Right kidney (tissue), 1 donor: ENCODE measurements at regions not wholly inside any gene's neighbourhood (a gene's known extent, or its start where the extent isn't known, plus 50 kb on each side); places are given as distances from the start of the nearest gene placed in this dataset.
"Not testable (repeated sequence)": the region's sequence is repeated elsewhere in the genome, so short reads cannot be mapped to it uniquely, and the experiment has no call there.

Experiments used
- DNase-seq: peaks from one replicate; pipeline ENCODE4 v3.0.0-alpha.2; 2016

DNA sequence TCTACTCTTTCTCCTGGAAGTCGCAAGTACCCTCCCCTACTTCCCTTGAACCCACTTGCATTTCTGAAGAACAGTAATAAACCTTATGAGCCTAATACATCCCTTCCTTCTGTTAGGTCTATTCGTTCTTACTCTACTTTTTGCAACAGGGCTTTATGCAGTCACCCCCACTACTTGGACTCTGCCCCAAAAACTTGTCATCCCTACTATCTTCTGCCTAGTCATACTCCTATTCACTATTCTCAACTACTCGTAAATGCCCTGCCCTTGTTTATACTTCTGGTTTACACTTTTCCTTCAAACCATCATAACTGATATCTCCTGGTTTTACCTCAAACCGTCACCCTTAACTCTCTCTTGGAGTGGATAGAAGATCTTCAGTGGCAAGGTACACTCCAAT, 55.2 kb upstream of the SLIT2 start:
- DNase-seq: no peak

DNA sequence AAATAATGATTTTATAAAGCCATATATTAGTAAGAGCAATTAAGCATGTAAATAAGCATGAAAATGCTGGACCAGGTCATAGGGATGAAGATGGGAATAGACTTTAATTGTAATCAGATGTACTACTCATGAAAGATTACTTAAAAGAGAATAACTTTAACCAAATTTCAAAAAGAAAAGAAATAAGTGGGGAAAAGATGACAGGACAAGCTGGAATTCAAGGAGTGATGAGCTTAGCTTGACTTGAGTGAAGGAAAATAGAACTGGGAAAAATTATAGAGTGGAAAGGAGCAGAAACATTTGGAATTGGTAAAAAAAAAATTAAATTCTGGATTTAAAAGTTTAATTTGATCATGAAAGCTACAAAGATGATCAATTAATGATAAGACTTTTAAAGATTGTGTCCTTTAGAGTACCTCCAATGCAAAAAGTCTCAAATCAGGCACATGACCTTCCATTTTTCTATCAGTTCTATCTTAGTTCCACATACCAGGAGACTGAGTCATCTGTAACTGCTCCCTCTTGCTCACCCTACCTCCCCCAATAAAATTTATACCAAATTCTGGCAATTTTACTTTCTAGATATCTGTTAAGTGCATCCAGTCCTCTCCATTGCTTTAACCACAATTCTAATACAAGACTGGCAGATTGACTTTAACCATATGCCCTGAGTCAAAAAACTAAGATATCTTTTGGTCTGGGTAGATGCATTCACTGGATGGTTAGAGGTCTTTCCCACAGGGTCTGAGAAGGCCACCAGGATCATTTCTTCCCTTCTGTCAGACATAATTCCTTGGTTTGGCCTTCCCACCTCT, 56.4 kb upstream of the SLIT2 start:
- DNase-seq: no peak

DNA sequence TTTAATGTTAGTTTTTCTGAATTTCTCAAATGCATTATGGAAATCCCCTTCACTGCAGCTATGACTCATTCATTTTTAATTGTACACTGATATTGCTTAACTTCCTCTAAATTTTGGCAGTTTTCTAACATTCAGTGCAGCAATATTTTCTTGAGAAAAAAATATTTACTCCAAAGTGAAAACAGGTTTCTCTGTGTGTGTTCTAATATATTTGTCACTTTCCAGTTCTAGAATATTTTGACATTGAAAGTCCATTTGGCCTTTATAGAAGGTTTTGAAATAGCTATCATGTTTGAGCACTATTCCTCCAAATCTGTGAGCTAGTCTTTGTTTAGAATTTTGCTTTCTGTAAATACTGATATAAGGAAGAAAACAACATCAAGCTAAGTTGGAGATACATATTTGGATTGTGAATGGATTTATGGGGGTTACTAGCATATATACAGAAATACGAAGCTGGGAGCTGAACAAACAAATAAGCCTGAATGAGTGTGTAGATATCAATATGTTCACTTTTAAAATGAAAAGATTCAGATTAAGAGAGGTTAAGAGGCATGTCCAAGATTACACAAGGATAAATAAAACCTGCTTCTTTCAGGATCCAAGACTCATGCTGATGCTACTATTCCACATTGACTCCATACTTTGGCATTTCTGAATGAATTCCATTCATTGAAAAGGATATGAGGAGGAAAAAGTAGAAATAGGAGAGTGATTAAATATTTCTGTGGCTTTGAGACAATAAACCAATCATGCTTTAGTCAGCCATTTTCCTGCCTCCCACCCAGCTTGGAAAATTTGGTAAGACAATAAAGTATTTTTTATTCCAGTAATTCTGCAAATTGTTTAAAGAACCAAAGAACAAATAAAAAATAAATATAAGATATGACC, 57.3 kb upstream of the SLIT2 start:
- DNase-seq: no peak

DNA sequence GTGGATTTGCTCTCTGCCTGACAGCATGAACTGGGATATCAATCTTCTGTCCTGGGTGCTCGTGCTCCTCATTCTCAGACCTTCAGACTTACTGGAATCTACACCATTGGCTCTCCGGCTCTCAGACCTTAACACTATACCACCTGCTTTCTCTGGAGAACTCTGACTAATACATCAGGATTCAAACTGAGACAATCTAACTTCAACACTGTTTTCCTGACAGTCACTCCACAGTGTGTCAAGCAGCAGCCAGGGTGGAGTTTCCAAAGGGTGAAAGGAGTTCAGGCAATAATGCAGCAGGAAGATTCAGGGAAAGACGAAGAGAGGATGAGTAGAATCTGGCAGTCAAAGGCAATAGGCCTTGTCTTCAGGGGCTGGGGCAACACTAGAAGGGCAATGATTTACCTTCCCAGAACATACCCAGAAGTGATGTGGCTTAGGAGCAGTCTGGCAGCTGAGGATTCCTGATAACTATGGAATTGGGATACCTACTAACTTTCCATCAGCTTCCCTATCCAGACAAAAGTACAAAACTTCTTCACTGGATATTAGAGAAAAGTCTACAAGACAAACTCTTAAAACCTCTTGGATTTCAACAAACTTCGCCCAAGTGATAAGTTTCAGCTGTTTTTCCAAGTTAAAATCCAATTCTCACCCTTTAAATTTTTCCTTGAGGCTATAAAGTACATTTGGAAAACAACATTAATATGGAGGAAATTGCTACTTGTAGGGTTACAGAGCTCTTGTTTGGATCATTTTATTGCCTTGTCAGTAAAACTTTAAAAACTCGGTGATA, 58.4 kb upstream of the SLIT2 start:
- DNase-seq: no peak

- no peak for DNase-seq
Observed at GRCh38 chr4:20192736-20193135, 59.0 kb upstream of the SLIT2 start.

DNA sequence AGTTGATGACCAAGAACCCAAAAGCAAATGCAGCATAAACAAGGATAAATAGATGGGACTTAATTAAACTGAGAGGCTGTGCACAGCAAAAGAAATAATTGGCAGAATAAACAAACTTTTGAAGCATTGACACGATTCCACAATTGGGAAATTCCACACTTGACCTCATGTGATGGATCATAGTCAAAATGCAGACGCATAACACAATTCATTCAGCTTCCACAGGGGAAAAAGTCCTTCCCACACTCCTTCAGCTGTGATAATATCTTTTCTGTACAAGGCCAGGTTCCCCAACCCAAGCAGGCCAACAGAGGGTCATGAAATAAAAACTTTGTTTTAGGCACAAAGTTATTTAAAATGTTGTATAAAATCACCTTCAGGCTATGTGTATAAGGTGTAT, 66.6 kb upstream of the SLIT2 start:
- DNase-seq: no peak

DNA sequence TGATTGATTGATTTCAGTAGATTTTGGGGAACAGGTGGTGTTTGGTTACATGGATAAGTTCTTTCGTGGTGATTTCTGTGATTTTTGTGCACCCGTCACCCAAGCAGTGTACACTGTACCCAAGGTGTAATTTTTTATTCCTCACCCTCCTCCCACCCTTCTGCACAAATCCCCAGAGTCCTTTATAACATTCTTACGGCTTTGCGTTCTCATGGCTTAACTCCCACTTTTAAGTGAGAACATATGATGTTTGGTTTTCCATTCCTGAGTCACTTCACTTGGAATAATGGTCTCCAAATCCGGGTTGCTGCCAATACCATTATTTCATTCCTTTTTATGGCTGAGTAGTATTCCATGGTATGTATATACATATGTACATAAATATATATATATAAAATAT, 68.6 kb upstream of the SLIT2 start:
- not testable (repeated sequence) for DNase-seq

GRCh38 chr4:20181926-20182325, 69.8 kb upstream of the SLIT2 start:
- no peak for DNase-seq

DNA sequence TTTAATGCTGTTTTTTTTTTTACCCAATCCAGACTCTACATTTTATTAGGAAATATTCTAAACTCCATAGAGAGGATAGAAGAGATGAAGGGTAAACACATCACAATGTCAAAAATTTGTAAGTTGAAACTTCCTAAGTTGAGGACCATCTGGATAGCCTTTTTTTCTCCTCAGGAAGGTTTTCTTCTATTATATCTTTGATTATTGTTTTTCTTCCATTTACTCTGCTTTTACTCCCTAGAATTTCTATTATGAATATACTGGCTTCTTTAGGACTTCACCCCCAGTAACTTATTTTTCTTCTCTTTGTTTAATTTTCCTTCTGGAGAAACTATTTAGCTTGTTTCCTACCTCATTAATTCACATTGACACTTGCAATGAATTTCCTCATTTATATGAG, 71.2 kb upstream of the SLIT2 start:
- DNase-seq: no peak

GRCh38 chr4:20178902-20179576, 72.7 kb upstream of the SLIT2 start:
- DNase-seq: no peak

DNA sequence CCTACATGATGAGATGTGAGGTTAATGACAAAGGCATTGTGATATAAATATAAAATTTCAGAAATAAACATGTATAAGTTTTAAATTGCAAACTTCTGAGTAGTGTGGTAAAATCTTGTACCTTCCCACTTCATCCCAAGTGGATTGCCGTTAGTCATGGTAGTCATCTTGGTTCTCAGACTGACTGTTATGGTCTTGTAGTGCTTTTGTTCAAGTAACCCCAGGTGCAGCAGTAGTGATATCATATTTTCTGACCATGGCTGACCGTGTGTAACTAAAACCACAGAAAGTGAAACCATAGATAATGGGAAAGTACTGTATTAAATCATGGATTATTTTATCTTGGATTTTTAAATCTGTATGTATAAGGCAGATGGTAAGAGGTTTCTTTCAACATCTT, 74.8 kb upstream of the SLIT2 start:
- no peak for DNase-seq

- no peak for DNase-seq
Observed at GRCh38 chr4:20172070-20172760, 79.5 kb upstream of the SLIT2 start.

DNA sequence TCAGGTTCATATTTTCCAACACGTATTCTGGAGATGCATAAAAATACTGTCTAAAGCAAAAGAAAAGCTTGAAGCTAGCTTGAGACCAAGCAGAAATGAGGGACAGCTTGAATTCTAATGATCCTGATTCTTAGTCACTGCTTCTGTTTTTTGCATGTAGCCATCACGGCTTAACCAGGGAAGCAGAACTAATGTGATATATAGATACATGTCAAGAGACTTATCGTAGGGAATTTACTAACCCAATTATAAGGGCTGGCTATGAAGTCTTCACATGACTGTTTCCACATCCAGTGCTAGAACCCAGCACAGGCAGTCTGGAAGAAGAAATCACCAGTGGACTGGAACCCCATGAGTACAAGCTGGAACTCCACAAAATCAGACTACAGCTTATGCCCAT, 85.2 kb upstream of the SLIT2 start:
- DNase-seq: no peak

DNA sequence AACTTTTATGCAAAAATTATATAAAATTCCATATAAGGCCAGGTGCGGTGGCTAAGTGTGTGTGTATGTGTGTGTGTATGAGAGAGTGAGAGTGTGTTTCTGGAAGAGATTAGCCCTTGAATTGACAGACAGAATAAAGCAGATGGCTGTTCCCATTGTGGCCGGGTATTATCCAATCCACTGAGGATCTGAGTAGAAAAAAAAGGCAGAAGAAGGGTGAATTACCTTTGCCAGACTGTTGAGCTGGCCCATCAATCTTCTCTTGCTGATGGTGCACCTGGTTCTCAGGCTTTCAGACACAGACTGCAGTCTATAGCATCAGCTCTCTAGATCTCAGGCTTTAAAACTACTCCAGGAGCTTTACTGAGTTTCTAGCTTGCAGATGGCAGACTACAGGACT, 92.2 kb upstream of the SLIT2 start:
- DNase-seq: no peak

GRCh38 chr4:20158195-20158594, 93.5 kb upstream of the SLIT2 start:
- DNase-seq: no peak

DNA sequence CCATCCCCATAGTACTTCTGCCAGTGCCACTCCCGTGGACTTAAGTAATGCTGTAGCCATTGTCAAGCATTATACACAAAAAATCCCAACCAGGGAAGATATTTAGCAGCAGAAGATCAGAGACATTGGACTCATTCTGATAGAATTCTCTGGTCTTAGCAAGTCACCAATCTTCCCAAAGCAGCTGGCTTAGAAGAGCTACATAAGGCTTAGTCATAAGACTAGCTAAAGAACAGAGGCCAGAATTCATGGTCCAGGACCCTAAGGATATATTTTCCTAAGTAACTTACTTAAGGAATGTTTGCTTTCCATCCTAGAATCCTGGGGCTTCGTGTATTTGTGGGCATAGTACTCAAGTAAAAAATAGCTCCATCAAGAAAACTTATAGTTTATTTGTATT, 100.3 kb upstream of the SLIT2 start:
- DNase-seq: no peak

GRCh38 chr4:20149143-20149542, 102.6 kb upstream of the SLIT2 start:
- DNase-seq: not testable (repeated sequence)

DNA sequence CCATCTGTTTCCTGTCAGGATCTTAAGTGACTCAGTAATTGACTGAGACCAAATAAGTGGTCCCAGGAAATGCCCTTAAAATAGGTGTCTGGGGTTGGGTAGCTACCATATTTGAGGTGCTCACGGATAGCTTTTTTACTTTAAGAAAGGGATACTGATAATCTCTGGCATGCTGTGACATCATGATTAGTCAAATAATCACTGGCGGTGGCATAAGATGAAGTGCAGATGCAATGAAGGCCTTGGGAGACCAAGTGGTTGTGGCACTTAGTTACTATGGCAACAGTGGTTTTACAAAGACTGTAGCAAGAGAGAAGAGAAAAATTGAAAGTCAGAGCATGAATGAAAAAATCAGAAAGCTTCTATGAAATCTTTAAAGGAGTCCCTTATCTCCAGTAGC, 114.5 kb upstream of the SLIT2 start:
- DNase-seq: no peak

DNA sequence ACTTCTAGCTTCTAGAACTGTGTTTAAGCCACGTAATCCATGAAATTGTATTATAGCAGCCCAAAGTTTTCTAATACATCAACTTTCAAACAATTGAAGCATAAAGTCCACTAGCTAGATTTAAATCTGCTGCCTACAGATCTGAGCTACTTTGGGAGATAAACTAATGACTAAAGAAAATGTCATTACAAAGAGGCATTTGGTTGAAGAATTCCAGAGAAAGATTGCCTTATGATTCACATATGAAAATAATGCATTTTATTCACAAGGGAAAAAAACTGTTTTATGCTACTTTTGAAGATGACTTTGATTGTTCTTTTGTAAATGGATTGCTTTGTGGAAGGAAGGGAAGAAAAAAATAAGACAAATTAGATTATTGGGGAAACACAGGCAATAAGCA, 124.1 kb upstream of the SLIT2 start:
- DNase-seq: no peak

DNA sequence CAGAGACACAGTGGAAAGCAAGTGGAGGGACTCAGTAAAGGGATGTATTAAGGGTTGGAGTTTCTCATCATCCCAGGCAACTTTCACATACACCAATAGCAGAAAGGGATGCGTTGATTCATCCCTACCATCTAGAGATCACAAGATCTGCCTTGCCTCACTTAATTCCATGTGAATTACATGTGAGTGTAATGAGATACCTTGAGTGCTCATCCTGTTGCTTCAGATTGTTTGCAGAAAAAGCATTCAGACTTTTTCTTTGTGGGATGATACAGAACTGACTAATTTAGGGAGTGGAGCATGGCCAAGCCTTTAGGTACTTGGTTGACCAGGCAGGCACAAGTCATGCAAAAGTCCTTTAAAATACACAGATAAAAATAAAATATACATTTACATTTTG, 124.8 kb upstream of the SLIT2 start:
- no peak for DNase-seq

DNA sequence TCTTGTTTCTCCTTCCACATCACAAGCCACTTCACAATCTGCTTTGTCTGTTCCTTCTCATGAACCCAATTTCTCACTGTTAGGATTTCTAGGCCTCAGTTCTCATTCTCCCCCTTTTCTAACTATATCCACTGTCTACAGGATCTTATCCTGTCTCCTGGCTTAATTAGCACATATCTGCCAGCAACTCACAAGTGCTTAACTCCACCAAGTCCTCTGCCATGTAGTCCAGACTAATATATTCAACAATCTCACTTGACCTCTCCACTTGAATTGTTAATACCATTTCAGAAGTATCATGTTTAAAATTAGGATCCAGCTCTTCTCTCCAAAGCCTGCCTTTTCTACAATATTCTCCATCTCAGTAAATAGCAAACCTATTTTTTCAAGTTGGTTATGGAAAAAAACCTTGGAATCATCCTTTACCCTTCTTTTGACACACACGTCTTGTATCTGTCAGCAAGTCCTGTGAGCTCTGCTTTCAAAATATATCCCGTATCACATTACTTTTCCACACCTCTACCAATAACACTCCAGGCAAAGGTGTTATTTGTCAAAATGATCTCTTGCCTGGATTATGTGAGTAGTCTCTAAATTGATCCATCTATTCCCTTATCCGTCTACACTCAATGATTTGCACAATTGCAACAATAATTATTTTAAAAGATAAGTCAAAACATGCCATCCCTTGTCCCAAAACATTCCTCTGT, 127.2 kb upstream of the SLIT2 start:
- no peak for DNase-seq
